GM12878 (cell line): ENCODE measurements at regions not wholly inside any gene's neighbourhood (a gene's known extent, or its start where the extent isn't known, plus 50 kb on each side); places are given as distances from the start of the nearest gene placed in this dataset.

Experiments
- ATAC-seq: fragments of 200-7000 bp; cut with Tn5 transposase; 3 replicates; pipeline ENCODE4 v1.9.1; 2020; ENCODE audit warnings: mild to moderate bottlenecking, moderate library complexity
- BruUV-seq: library from RNA; stranded (reverse); fragments of 400-500 nt; replicated peaks from 2 replicates; lab custom pipeline; 2021; lab: Mats Ljungman, UMichigan
- CTCF ChIA-PET: fragments of 300-600 bp; sonication (Branson Sonifier 250); formaldehyde crosslinking; extraction: SDS; loops from one replicate; lab custom pipeline; 2021; ENCODE audit warnings: inconsistent platforms; lab: Yijun Ruan, JAX
- POLR2A ChIA-PET: fragments of 350-600 bp; formaldehyde crosslinking; extraction: SDS; loops from one replicate; lab custom pipeline; 2021; ENCODE audit warnings: inconsistent platforms; lab: Charles Lee
- RAD21 ChIA-PET: fragments of 300-600 bp; sonication (Branson Sonifier 250); formaldehyde crosslinking; loops from one replicate; lab custom pipeline; 2023; ENCODE audit warnings: antibody characterized with exemption; ENCODE audit not compliant: unreplicated experiment; lab: Charles Lee
- SMC1A ChIA-PET: fragments of 300-600 bp; sonication (Branson Sonifier 250); formaldehyde crosslinking; loops from one replicate; lab custom pipeline; 2023; ENCODE audit not compliant: unreplicated experiment, uncharacterized antibody; lab: Charles Lee
- DNase-seq: peaks from one replicate; pipeline ENCODE4 v3.0.0-alpha.2; 2011; ENCODE audit warnings: low read depth, low spot score
- FAIRE-seq: peaks from 3 replicates; lab custom pipeline; 2011; peaks lifted over from hg19 to GRCh38; lab: Jason Lieb, UNC
- H2AFZ ChIP-seq: 2 replicates; pipeline ENCODE4 v1.6.0; 2011; ENCODE audit warnings: low read depth, low read length, control low read depth; ENCODE audit not compliant: control insufficient read depth
- H3K27ac ChIP-seq: 2 replicates; pipeline ENCODE4 v1.5.1; 2011; ENCODE audit warnings: control low read depth; ENCODE audit not compliant: control insufficient read depth, insufficient read depth
- H3K27me3 ChIP-seq, 2 experiments: replicated peaks in 1 of 2; 2 replicates each; pipeline versions ENCODE4 v1.6.0 to v1.6.1; 2011; ENCODE audit warnings: low read length in 1 of 2; ENCODE audit not compliant: control insufficient read depth in 2 of 2, insufficient read depth in 2 of 2
- H3K36me3 ChIP-seq, 2 experiments: 2 replicates each; pipeline ENCODE4 v1.5.1; 2011; ENCODE audit warnings: low read length in 1 of 2; ENCODE audit not compliant: control insufficient read depth in 2 of 2, insufficient read depth in 2 of 2
- H3K4me1 ChIP-seq: 2 replicates; pipeline ENCODE4 v1.6.1; 2011; ENCODE audit warnings: mild to moderate bottlenecking, low read length, moderate library complexity, mixed read lengths; ENCODE audit not compliant: control insufficient read depth, insufficient read depth
- H3K4me2 ChIP-seq: 2 replicates; pipeline ENCODE4 v1.6.0; 2011; ENCODE audit warnings: control low read depth; ENCODE audit not compliant: control insufficient read depth, insufficient read depth
- H3K4me3 ChIP-seq: fragments of 200-600 bp; sonication (generic); 2 replicates; pipeline ENCODE4 v1.5.1; 2016
- H3K79me2 ChIP-seq: 2 replicates; pipeline ENCODE4 v1.6.0; 2011; ENCODE audit warnings: low read length; ENCODE audit not compliant: control insufficient read depth, insufficient read depth
- H3K9ac ChIP-seq: 2 replicates; pipeline ENCODE4 v1.8.0; 2011; ENCODE audit warnings: low read length, control low read depth, mixed read lengths; ENCODE audit not compliant: control insufficient read depth, insufficient read depth
- H3K9me3 ChIP-seq: replicated peaks from 3 replicates; pipeline ENCODE4 v1.5.1; 2011; ENCODE audit warnings: mild to moderate bottlenecking, low read length; ENCODE audit not compliant: control insufficient read depth, insufficient read depth
- H4K20me1 ChIP-seq: 2 replicates; pipeline ENCODE4 v1.6.0; 2011; ENCODE audit not compliant: control insufficient read depth, insufficient read depth
- ATF7 ChIP-seq: fragments of 450-650 bp; IDR thresholded peaks from 2 replicates; pipeline ENCODE4 v1.6.1; 2016; ENCODE audit warnings: low read depth, mild to moderate bottlenecking
- HDAC2 ChIP-seq: fragments of 200-600 bp; sonication (generic); IDR thresholded peaks from 2 replicates; pipeline ENCODE4 v1.6.1; 2017
- KLF5 ChIP-seq: fragments of 450-650 bp; IDR thresholded peaks from 2 replicates; pipeline ENCODE4 v1.6.1; 2014; ENCODE audit warnings: mild to moderate bottlenecking; ENCODE audit not compliant: partially characterized antibody
- MAX ChIP-seq: IDR thresholded peaks from 2 replicates; pipeline ENCODE4 v1.6.1; 2012; ENCODE audit warnings: low read depth, low read length, improper control_type of control experiment
- MTA2 ChIP-seq: fragments of 450-650 bp; IDR thresholded peaks from 2 replicates; pipeline ENCODE4 v1.6.1; 2016; ENCODE audit warnings: low read depth, mild to moderate bottlenecking, moderate library complexity
- NFYA ChIP-seq: IDR thresholded peaks from 2 replicates; pipeline ENCODE4 v1.6.1; 2011; ENCODE audit warnings: low read depth, mild to moderate bottlenecking, low read length, improper control_type of control experiment, borderline replicate concordance
- NR2C2 ChIP-seq: IDR thresholded peaks from 2 replicates; pipeline ENCODE4 v1.6.1; 2011; ENCODE audit warnings: borderline replicate concordance, low read depth; ENCODE audit not compliant: control insufficient read depth, insufficient read length
- PKNOX1 ChIP-seq: fragments of 450-650 bp; IDR thresholded peaks from 2 replicates; pipeline ENCODE4 v1.6.1; 2016; ENCODE audit warnings: mild to moderate bottlenecking
- RB1 ChIP-seq: fragments of 450-650 bp; formaldehyde crosslinking; IDR thresholded peaks from 2 replicates; pipeline ENCODE4 v1.6.1; 2017; ENCODE audit warnings: mild to moderate bottlenecking, borderline replicate concordance
- SUZ12 ChIP-seq: fragments of 200-600 bp; sonication (generic); IDR thresholded peaks from one replicate; pipeline ENCODE4 v1.6.1; 2018; ENCODE audit warnings: antibody characterized with exemption, mild to moderate bottlenecking; ENCODE audit not compliant: unreplicated experiment
- USF1 ChIP-seq: IDR thresholded peaks from 2 replicates; pipeline ENCODE4 v1.6.1; 2011; ENCODE audit warnings: borderline replicate concordance, low read depth, mild to moderate bottlenecking, moderate library complexity, mixed read lengths, low read length; ENCODE audit not compliant: insufficient read depth; ENCODE audit errors: extremely low read length
- WGBS: methylation state at CpG from one replicate; pipeline ENCODE4 v1.1.6; 2016; ENCODE audit warnings: low lambda C conversion rate; ENCODE audit not compliant: insufficient replicate concordance, insufficient coverage; ENCODE audit errors: missing lambda C conversion rate; 5-methylcytosine and 5-hydroxymethylcytosine counted together
- in situ Hi-C: fragments of 300-500 bp; cut with MboI; formaldehyde crosslinking; loops from 9 replicates; pipeline ENCODE4 v1.14.3; 2018; ENCODE audit warnings: mixed read lengths
- intact Hi-C: fragments of 100-400 bp; cut with micrococcal nuclease; formaldehyde crosslinking; loops from one replicate; pipeline ENCODE4 v1.14.2; 2022; ENCODE audit not compliant: unreplicated experiment
- TF ChIP-seq, protein P1 (sequence below): fragments of 450-650 bp; IDR thresholded peaks from 2 replicates; pipeline ENCODE4 v1.6.1; 2016; ENCODE audit warnings: mild to moderate bottlenecking, moderate library complexity, borderline replicate concordance
- TF ChIP-seq, protein P2 (sequence below): fragments of 450-650 bp; IDR thresholded peaks from 2 replicates; pipeline ENCODE4 v1.6.1; 2017; ENCODE audit warnings: mild to moderate bottlenecking, moderate library complexity

GRCh38 chr13:107141767-107142166, 573.8 kb upstream of the ARGLU1 start:
- ChIA-PET POLR2A (no interaction called here), CTCF (no interaction called here), SMC1A (no interaction called here), RAD21 (no interaction called here)
- H3K36me3 ChIP-seq, result no peaks in the 10 kb centered on the region
- H3K4me2 ChIP-seq, result no peak overlapping the region
- FAIRE-seq, result no peak
- no peak overlapping the region for H3K27ac ChIP-seq
- H3K9ac ChIP-seq, result no peak overlapping the region
- no peak for ATAC-seq
- H3K4me3 ChIP-seq, result no peak overlapping the region
- DNase-seq, result no peak
- intact Hi-C loops, result no loop called here
- H4K20me1 ChIP-seq, result no peaks in the 10 kb centered on the region
- H3K4me1 ChIP-seq, result no peaks in the 10 kb centered on the region
- no peaks in the 10 kb centered on the region for H3K9me3 ChIP-seq
- H3K27me3 ChIP-seq, result no peaks in the 10 kb centered on the region
- BruUV-seq, result no TSS peak
- H3K79me2 ChIP-seq, result no peaks in the 10 kb centered on the region
- in situ Hi-C loops, result no loop called here
- 5% methylated on average over 3 of the region's 3 CpGs for WGBS
- no peak overlapping the region for H2AFZ ChIP-seq
- TF ChIP-seq, protein P1, sequence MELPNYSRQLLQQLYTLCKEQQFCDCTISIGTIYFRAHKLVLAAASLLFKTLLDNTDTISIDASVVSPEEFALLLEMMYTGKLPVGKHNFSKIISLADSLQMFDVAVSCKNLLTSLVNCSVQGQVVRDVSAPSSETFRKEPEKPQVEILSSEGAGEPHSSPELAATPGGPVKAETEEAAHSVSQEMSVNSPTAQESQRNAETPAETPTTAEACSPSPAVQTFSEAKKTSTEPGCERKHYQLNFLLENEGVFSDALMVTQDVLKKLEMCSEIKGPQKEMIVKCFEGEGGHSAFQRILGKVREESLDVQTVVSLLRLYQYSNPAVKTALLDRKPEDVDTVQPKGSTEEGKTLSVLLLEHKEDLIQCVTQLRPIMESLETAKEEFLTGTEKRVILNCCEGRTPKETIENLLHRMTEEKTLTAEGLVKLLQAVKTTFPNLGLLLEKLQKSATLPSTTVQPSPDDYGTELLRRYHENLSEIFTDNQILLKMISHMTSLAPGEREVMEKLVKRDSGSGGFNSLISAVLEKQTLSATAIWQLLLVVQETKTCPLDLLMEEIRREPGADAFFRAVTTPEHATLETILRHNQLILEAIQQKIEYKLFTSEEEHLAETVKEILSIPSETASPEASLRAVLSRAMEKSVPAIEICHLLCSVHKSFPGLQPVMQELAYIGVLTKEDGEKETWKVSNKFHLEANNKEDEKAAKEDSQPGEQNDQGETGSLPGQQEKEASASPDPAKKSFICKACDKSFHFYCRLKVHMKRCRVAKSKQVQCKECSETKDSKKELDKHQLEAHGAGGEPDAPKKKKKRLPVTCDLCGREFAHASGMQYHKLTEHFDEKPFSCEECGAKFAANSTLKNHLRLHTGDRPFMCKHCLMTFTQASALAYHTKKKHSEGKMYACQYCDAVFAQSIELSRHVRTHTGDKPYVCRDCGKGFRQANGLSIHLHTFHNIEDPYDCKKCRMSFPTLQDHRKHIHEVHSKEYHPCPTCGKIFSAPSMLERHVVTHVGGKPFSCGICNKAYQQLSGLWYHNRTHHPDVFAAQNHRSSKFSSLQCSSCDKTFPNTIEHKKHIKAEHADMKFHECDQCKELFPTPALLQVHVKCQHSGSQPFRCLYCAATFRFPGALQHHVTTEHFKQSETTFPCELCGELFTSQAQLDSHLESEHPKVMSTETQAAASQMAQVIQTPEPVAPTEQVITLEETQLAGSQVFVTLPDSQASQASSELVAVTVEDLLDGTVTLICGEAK, result no peak
- TF ChIP-seq, protein P2, sequence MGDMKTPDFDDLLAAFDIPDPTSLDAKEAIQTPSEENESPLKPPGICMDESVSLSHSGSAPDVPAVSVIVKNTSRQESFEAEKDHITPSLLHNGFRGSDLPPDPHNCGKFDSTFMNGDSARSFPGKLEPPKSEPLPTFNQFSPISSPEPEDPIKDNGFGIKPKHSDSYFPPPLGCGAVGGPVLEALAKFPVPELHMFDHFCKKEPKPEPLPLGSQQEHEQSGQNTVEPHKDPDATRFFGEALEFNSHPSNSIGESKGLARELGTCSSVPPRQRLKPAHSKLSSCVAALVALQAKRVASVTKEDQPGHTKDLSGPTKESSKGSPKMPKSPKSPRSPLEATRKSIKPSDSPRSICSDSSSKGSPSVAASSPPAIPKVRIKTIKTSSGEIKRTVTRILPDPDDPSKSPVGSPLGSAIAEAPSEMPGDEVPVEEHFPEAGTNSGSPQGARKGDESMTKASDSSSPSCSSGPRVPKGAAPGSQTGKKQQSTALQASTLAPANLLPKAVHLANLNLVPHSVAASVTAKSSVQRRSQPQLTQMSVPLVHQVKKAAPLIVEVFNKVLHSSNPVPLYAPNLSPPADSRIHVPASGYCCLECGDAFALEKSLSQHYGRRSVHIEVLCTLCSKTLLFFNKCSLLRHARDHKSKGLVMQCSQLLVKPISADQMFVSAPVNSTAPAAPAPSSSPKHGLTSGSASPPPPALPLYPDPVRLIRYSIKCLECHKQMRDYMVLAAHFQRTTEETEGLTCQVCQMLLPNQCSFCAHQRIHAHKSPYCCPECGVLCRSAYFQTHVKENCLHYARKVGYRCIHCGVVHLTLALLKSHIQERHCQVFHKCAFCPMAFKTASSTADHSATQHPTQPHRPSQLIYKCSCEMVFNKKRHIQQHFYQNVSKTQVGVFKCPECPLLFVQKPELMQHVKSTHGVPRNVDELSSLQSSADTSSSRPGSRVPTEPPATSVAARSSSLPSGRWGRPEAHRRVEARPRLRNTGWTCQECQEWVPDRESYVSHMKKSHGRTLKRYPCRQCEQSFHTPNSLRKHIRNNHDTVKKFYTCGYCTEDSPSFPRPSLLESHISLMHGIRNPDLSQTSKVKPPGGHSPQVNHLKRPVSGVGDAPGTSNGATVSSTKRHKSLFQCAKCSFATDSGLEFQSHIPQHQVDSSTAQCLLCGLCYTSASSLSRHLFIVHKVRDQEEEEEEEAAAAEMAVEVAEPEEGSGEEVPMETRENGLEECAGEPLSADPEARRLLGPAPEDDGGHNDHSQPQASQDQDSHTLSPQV, result no peak
- TF ChIP-seq ATF7, result no peak
- no peak for TF ChIP-seq MTA2
- no peak for TF ChIP-seq NFYA
- no peak for TF ChIP-seq SUZ12
- no peak for TF ChIP-seq MAX
- no peak for TF ChIP-seq USF1
- no peak for TF ChIP-seq PKNOX1
- TF ChIP-seq NR2C2, result no peak
- TF ChIP-seq KLF5, result no peak
- no peak for TF ChIP-seq RB1
- TF ChIP-seq HDAC2, result no peak
